Activated CD8-positive, alpha-beta memory T cell treated with anti-CD3 and anti-CD28 coated beads for 24 hours (primary cell): ENCODE measurements at regions not wholly inside any gene's neighbourhood (a gene's known extent, or its start where the extent isn't known, plus 50 kb on each side); places are given as distances from the start of the nearest gene placed in this dataset.

Experiments
- DNase-seq: peaks from one replicate; pipeline ENCODE4 v3.0.0-alpha.2; 2020

DNA sequence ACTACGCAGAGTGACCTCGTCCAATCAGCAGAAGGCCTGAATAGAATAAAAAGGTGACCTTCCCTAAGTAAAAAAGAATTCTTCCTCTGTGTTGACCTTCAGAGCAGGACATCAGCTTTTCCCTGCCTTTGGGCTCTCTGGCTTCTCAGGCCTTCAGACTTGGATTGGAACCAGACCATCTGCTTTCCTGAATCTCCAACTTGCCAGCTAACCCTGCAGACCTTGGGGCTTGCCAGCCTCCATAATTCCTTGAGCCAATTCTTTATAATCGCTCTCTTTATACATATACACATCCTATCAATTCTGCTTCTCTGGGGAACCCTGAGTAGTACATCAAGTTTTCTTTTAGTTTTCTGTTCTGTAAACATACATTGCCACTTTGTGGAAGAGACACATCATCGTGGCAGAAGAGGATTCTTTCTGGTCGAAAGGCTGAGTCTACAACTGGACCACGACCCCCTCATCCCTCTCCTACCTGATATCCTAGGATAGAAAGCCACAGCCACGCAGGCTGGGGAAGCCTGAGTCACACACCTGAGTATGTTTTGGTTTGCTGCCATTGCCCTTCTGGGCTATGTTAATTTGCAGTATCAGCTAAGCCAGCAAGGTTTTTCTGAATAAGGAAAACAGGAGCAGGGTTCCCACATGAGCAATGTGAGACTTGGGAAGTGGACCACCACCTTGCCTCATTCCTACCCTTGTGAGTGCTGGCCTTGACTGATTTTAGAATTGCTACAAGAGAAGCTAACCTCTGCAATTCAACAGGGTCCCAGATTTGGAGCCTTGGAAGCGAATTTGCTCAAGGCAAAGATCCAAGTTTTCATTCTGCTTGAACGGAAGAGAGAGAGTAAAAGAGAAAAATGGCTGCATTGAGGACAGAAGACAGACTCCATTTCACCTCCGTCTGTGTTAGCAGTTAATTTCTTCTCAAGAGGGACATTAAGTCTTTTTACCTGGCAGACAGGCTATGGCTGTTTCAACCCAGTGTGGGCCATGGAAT, 445.2 kb upstream of the FZD8 start:
- no peak for DNase-seq

DNA sequence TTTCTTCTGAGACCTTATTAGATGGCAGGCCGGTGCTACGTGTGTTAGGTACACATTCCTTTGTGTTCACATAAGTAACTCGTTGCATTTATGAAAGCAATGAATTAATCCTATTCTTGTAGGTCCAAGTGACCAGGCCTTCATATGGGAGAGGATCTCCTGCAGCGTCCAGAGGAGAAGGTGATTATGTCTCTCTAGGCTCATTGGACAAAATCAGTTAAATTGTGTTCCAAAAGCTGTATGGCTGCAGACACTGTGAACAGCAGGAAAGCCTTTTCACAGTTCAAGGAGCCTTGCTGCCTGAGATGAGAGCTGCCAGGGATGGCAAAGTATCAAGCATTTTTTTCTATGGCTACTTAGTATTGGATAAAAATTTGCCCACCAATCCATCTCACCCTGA, 433.1 kb upstream of the FZD8 start:
- DNase-seq: no peak

DNA sequence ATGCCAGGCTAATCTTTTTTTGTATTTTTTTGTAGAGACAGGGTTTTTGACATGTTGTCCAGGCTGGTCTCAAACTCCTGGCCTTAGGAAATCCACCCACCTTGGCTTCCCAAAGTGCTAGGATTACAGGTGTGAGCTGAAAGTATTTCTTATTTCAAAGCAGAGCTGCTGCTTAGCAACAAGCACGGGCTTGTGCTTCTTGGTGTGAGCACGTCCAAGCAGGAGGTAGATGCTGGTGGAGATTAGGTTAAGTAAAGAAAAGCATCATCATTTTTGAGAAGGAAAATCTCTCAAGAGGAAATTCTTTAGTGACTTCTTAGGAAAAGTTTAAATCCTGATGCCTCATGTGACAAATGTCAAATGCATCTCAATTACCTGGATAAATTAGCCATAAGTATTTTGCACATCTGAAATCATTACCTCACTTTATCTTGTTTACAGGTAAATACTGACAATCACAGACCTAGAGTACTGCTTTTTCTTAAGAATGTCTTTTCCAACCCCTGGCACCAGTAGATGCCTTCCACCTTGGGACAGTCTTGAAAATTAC, 431.8 kb upstream of the FZD8 start:
- DNase-seq: no peak

DNA sequence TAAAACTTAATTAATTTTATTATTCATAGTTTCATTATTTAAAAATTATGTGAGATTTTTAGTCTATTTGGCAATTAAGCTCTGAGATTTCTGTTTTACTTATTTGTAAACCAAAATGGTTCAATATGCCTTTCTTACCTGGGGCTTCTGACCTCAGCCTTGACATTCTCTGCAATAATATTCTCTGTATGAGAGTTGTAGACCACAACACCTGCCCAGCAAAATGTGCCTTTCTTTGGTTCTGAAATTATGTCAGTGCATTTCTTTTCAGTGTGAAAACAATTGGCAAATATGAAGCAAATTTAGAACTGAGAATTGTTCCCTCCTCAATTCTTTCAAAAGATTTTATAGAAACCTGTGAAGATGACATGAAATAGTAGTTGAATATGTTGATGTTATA, 426.4 kb upstream of the FZD8 start:
- DNase-seq: no peak

DNA sequence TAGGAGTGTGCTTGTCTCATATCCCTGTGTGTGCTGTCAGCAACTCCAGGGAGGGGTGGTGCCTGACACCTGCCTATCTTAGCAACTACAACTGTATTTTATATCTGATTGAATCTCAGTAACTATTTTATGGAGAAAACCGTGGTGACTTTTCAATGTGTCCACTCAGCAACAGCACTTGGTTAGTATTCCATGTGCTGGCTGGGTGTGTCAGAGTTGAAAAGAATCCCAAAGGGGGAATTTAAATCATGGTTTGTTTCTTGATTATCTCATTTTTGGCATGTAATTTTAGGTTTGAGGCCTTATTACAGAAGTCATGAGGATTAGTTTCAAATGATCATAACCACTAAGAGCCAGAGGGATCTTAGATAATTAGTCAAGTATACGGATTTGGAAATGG, 425.7 kb upstream of the FZD8 start:
- DNase-seq: no peak

DNA sequence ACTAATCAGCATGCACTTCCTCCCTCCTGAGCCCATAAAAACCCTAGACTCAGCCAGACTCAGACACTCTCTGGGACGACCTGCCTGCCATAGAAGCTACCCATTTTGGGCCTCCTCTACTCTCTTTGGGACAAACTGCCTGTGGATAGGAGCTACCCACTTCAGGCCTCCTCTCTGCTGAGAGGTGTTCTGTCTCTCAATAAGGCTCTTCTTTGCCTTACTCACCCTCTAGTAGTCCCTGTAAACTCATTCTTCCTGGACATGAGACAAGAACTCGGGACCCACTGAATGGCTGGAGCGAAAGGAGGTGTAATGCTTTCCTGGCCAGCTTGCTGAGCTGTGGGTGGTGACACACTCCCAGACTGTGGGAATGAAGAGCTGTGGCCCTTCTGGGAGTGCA, 424.8 kb upstream of the FZD8 start:
- DNase-seq: no peak

DNA sequence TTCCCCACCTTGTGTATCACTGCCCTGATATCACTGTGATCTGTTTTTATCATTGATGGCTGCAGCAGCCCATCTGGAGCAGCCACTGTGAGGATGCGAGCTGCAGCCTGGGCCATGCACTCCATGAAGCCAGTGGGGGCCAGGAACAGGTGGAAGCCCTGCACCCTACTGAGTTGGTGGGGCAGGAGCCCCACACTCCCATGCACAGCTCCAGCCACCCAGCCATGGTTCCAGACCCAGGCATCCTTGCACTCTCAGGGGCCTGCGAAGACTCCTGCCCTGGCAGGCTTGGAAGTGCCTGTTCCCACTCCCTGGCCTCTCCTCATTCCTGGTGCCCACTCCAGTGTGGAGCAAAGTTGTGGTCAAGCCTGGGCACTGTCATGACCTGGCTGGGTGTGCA, 424.0 kb upstream of the FZD8 start:
- DNase-seq: no peak

DNA sequence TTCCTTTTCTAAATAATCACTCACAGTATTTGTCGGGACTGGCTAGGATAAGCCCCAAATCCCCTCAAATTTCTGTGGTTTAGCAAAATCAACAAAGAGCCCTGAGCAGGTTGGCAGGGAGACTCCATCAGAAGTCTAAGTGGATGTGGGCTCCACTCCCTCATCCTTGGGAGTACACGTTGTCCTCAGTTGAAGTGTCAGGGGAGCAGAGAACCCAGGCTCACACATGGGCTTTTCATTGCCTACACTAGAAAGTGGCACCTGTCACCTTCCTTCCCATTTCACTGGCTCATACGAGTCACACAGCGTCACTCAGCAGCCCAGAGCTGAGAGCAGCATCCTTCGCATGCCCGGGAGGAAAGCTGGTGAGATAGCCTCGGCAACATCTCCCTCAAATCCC, 421.3 kb upstream of the FZD8 start:
- no peak for DNase-seq

DNA sequence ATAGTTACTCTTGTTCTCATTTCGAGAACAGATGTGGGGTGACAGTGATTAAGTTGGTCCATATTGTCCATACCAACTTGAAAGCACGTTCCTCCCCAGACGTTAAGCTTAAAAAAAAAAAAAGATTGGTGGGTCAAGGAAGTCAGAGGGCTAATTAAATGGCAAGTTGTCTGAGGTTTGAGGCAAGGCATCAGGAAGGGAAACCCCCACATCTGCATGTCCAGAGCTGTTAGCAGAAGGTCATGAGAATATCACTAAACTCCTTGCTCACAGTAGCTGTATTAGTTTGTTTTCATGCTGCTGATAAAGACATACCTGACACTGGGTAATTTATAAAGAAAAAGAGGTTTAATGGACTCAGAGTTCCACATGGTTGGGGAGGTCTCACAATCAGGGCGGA, 415.6 kb upstream of the FZD8 start:
- DNase-seq: no peak

DNA sequence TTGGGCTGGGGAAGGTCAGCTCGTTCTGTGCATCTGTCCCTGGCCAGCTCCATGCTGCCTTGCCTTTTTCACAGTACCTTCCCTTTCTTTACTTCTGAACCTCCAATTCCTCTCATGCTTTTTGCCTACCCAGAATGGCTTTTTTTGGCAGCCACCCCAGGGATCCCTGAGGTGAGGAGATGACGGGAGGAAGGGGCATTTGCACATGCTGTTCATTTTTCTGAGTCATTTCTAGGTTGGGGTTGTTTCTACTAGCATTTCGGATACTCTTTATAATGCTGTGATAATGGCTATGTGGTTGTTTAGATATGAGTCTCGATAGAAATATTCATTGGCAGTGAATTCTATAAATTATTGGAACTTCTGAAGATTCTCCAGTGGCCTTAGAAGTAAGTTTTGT, 415.1 kb upstream of the FZD8 start:
- DNase-seq: no peak

DNA sequence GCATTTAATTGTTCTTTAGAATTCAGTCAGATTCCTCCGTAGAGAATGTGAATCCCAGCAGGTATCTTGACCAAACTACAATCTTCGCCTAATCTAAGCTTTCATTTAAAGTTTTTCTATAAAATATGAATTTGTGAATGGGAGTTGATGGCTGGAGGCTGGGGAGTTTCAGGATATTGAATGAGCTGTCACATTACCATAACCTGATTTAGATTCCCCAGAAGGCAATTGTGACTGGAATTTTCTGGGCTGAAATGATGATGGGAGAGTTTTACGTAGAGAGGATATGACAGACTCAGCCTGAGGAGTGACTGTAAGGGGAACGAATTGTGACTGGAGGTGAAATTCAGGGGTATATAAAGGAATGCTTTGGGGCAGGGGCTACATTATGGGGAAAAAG, 411.7 kb upstream of the FZD8 start:
- no peak for DNase-seq

DNA sequence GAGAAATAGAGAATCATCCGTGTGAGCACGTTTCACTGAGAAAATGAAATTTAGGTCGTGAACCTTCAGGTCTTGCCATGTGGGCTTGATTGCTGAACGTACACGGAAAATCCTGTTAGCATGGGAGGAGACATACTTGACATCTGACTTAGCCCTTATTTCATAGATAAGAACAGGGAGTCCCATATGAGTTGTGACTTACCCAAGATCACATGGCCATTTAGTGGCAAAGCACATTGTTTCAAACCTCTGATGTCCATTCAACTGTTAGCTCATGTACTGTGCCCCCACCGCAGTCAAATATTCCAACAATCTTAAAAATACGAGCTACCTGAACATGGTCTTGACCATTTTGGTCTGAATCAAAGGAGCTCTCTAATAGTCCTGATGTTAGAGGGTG, 411.2 kb upstream of the FZD8 start:
- DNase-seq: no peak

DNA sequence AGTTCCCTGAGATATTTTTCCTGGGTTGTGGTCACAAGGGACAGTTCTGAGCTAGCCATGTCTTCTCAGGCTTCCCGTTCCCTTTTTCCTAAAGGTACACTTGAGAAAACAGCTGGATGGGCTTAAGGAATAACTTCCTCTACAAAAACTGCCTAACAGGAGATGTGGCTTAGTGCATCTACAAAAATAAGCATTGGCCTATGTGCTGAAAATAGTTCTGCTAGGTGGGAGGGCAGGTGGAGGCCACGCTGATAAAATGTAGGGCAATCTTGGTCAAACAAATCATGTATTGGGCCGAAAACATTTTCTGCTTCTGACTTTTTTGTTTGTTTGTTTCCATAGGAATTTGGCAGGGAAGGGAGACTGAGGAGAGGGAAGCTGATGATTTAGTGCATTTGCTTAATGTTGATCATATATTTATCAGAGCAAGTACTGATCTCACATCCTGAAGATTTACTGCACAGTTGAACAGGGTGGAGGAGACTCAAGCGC, 409.4 kb upstream of the FZD8 start:
- no peak for DNase-seq

DNA sequence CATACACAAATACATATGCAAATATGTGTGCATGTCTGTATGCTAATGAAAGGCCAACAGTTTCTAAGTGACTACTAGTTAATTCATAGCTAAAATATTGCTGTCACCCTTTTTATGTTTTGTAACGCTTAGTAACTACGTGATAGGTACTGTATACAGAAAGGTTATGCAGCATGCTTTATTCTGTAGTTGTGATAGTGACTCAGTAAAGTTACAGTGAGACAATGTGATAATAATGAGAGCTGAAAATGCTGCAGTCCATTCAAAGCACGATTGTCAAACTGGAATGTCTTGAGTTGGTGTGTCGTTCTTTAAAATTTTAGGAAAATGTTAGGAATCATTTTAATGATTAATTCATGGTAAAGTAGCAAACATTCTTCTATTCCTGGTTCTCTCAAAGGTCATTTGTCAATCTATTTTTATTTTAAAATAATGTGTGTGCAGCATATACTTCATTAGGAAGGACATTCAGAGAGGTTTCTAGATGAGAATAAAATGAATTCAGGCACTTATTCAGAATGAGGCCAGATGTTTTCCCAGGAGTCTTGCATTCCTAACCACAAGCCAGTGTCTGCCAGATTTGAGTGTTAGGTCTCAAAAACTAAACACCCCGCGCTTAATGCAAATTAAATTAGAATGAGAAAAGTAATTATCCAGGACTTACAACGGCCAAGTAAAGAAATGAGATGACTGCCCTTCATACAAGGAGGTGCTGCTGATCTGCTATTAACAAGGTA, 408.8 kb upstream of the FZD8 start:
- no peak for DNase-seq

DNA sequence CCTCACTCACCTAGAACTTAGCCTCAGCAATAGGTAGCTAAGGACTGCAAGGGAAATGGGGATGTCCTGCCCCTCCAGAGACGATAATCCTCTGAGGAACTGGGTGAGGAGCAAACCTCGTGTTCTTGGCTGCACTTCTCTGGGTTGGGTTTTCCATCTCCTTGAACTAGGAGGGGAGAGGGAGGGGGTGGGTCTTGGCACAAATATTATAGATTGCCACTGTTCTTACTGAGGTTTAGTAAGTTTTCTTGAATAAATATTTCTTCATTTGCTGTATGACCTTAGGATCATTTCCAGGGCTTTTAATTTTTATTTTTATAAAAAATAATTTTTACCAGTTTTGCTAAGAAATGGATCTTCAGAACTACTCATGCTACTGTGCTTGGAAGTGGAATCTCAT, 406.7 kb upstream of the FZD8 start:
- DNase-seq: no peak

DNA sequence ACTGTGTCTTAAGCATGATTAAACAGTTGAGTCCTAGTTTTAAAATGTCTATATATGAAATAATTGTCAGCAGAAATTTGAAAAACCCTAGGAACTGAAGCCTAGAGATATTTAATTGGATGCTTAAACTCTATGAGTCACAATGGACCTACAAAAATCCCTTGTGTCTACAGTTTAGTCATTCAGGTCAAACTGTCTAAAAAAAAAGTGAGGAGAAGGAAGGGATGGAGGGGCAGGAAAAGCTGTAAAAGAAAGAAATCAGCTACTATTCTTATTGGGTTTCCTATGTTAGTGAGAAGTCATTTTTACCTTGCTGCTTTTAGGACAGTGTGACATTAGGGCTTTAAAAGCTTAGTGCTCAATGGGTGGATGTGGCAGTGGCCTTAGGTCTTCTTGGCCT, 406.1 kb upstream of the FZD8 start:
- DNase-seq: no peak

DNA sequence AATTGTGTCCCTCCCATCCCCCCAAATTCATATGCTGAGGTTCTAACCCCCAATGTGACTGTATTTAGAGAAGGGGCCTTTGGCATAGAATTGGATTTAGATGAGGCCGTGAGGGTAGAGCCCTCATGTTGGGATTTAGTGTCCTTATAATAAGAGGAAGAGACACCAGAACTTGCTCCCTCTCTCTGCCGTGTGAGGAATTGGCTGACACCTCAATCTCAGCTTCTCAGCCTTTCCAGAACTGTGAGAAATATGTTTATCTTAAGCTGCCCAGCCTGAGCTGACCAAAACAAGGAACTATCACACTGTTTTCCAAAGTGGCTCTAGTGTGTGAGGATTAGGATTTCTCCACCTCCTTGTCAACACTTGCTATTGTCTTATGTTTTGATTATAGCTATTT, 400.0 kb upstream of the FZD8 start:
- DNase-seq: no peak

DNA sequence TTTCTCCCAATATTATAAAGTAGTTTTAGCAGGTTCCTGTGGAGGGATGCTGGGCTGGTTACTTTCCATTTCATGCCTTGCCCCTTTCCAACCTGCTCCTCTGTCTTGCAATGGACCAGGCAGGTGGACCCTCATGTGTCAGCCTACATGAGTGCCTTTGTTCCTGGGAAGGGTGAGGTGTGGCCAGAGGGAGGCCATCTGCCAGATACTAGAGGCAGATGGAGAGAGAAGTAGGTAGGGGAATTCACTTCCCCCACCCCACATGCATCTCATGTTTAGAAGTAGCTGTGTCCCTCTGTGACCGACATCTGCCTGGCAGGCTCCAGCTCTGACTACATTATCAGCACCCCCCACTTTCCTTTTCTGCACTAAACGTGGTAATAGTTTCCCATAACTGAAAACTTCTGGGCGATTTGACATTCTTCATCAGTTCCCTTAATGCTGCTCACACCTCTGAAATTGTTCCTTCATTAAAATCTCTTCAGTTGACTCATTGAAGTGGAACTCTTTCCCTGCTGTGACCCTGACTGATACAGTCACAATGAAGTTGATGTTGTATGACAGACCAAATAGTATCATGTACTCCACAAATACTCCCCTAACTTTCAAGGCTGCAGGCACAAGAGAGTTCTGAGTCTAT, 396.3 kb upstream of the FZD8 start:
- no peak for DNase-seq

DNA sequence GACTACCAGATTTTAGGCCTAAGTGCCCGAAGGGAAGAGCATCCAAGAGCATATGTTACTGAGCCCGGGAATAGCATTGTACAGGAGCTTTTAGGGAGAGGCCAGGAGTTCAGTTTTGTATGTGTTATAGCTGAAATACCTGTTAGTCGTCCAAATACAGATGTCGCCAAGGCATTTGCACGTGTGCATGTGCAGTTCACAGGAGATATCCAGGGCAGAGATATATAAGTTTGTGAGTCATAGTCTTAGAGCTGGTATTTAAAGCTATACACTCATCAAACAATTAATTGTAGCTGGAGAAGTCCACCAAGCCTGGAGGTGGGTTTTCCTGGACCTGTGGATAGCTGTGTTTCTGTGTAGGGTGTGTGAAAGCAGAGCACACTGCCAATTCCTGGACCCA, 394.0 kb upstream of the FZD8 start:
- DNase-seq: no peak

DNA sequence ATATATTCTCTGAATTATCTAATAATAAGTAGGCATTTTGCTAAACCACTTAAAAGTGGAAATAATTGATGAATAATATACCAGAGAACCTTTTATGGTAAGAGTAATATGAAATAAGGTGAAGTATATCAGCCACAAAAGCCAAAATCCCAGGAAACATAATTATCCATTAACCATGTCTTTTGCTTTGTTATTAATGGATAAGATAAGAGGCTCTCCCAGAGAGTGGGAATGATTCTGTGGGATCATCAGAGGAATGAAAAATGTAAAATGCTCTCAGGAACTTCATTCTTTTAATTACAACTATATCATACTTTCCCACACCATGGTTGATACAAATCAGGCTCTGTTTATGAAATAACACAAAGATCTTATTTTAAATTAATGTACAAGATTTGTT, 391.7 kb upstream of the FZD8 start:
- DNase-seq: no peak

DNA sequence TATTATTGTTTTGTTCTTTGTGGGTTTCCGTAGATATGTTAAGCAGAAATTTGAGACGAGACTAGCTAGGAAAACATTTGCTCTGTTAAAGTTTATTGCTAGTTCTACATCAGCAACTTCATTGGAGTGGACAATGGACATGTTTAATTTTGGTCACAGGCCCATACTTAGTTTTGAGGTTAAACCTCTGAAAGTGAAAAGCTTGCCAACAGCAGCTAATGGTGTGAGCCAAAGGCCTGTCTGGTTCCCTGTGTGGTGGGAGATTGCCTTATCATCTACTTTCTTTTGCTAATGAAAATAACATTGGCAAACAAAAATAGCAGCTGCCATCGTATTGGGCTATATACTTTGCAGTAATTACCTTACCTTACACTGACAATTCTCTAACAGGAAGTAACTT, 388.4 kb upstream of the FZD8 start:
- no peak for DNase-seq

DNA sequence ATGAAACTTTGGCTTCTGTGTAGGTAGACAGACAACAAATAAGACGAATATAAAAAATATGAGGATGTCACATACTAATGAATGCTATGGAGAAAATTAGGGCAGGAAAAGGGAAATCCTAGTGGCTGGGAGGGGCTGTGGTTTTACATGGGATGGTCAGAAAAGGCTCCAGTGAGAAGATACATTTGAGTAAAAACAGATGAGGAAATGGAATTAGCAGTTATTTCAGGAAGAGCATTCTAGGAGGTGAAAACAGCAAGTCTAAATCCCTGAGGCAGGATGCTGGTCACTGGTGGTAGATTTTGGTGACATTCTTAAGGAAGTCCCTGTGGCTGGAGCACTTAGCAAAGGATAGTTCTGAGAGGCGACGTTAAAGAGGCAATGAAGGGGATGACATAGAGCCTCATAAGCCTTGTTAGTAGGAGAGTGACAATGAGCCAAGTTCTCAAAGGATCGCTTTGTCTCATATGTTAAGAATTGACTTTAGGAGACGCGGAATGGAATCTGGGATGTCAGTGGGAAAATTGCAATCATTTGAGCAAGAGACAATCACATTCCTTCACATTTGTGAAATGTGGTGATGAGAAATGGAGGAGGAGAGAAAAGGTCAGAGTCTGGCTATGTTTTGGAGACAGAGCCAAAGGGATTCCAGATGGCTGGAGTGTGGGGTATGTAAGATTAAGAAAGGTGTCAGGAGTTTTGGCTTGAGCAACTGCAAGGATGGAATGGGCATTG, 384.7 kb upstream of the FZD8 start:
- DNase-seq: no peak

DNA sequence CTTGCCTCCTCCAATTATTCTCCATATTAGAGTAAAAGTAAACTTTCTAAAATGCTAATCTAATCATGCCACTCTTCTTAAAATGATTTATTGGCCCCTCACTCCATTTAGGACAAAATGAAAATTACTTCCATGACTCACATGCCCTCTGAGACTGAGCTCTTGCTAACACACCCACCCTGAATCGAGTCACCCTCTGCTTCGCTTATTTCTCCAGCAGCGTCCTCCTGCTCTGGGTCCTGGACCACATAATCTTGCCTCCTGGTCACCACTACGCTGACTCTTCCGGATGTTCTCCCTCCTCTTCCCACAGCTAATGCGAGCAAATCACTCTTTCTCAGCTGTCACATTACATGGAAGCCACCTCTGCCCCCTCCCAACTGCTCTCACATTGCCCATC, 384.0 kb upstream of the FZD8 start:
- DNase-seq: no peak
